GM18868 (cell line): ENCODE measurements at regions not wholly inside any gene's neighbourhood (a gene's known extent, or its start where the extent isn't known, plus 50 kb on each side); places are given as distances from the start of the nearest gene placed in this dataset.
A peak's percentile ranks its signal among the peaks of the same experiment; 100 is the strongest.

ENCODE experiments used
- ATAC-seq: cut with Tn5 transposase; IDR thresholded peaks from one replicate; pipeline ENCODE4 v1.9.1; 2021; ENCODE audit warnings: mild to moderate bottlenecking, moderate library complexity; ENCODE audit not compliant: unreplicated experiment

GRCh38 chr4:163755013-163755412, 260.5 kb downstream of the TMA16 start:
- peak; percentile 74 for ATAC-seq

- no peak for ATAC-seq
Measured at GRCh38 chr4:163757219-163757618, 262.7 kb downstream of the TMA16 start.

- ATAC-seq = no peak
Measured at GRCh38 chr4:163758032-163758431, 263.5 kb downstream of the TMA16 start.

- no peak for ATAC-seq
Measured at GRCh38 chr4:163762741-163763140, 268.3 kb downstream of the TMA16 start.

GRCh38 chr4:163764569-163764968, 270.1 kb downstream of the TMA16 start:
- ATAC-seq = no peak

GRCh38 chr4:163768014-163768413, 273.5 kb downstream of the TMA16 start:
- ATAC-seq = no peak

- no peak for ATAC-seq
Measured at GRCh38 chr4:163772238-163772637, 277.7 kb downstream of the TMA16 start.

- no peak for ATAC-seq
Measured at GRCh38 chr4:163773940-163774339, 279.4 kb downstream of the TMA16 start.

GRCh38 chr4:163776957-163777356, 282.5 kb downstream of the TMA16 start:
- no peak for ATAC-seq

GRCh38 chr4:163781726-163782125, 287.2 kb downstream of the TMA16 start:
- ATAC-seq = no peak

- no peak for ATAC-seq
Measured at GRCh38 chr4:163790231-163790630, 295.7 kb downstream of the TMA16 start.

GRCh38 chr4:163795885-163796284, 301.4 kb downstream of the TMA16 start:
- ATAC-seq = no peak

- ATAC-seq = no peak
Measured at GRCh38 chr4:163804001-163804400, 309.5 kb downstream of the TMA16 start.

- ATAC-seq = no peak
Measured at GRCh38 chr4:163806653-163807052, 312.2 kb downstream of the TMA16 start.

- ATAC-seq = no peak
Measured at GRCh38 chr4:163808011-163808410, 313.5 kb downstream of the TMA16 start.

GRCh38 chr4:163810755-163811154, 316.3 kb downstream of the TMA16 start:
- no peak for ATAC-seq

GRCh38 chr4:163815776-163816175, 321.3 kb downstream of the TMA16 start:
- no peak for ATAC-seq

- peak; percentile 45 for ATAC-seq
Measured at GRCh38 chr4:163816494-163816893, 322.0 kb downstream of the TMA16 start.

GRCh38 chr4:163818673-163819072, 324.2 kb downstream of the TMA16 start:
- ATAC-seq = peak; percentile 34

- no peak for ATAC-seq
Measured at GRCh38 chr4:163833669-163834068, 339.2 kb downstream of the TMA16 start.

GRCh38 chr4:163846008-163846407, 351.5 kb downstream of the TMA16 start:
- ATAC-seq = no peak

- ATAC-seq = no peak
Measured at GRCh38 chr4:163852246-163852645, 357.8 kb downstream of the TMA16 start.

- ATAC-seq = no peak
Measured at GRCh38 chr4:163857903-163858302, 363.4 kb downstream of the TMA16 start.

- no peak for ATAC-seq
Measured at GRCh38 chr4:163858515-163858914, 364.0 kb downstream of the TMA16 start.
